Neural cell (in vitro differentiated cells): ENCODE measurements at regions not wholly inside any gene's neighbourhood (a gene's known extent, or its start where the extent isn't known, plus 50 kb on each side); places are given as distances from the start of the nearest gene placed in this dataset.

Experiments
- CTCF ChIP-seq: fragments of 450-650 bp; IDR thresholded peaks from 2 replicates; pipeline ENCODE4 v1.5.1; 2014; ENCODE audit warnings: antibody characterized with exemption, mild to moderate bottlenecking, moderate library complexity; ENCODE audit not compliant: poor library complexity, severe bottlenecking
- RAD21 ChIP-seq: fragments of 450-650 bp; conservative IDR thresholded peaks from 2 replicates; pipeline ENCODE4 v1.6.1; 2014; ENCODE audit warnings: antibody characterized with exemption, mild to moderate bottlenecking, moderate library complexity
- REST ChIP-seq: IDR thresholded peaks from 2 replicates; pipeline ENCODE4 v1.6.1; 2012; ENCODE audit warnings: borderline replicate concordance

GRCh38 chr1:94739521-94740061, 80.6 kb upstream of the SLC44A3 start:
- TF ChIP-seq CTCF (no peak), REST (no peak), RAD21 (no peak)
